HUDEP-2 (cell line): ENCODE measurements at regions not wholly inside any gene's neighbourhood (a gene's known extent, or its start where the extent isn't known, plus 50 kb on each side); places are given as distances from the start of the nearest gene placed in this dataset.
"Not testable (repeated sequence)": the region's sequence is repeated elsewhere in the genome, so short reads cannot be mapped to it uniquely, and the experiment has no call there.

Experiments used
- DNase-seq, 76 experiments: peaks; one replicate each; lab custom pipeline; 2025; ENCODE audit not compliant: unreplicated experiment in 76 of 76; lab: John Stamatoyannopoulos, UW

GRCh38 chr4:188372058-188372457 is 232.8 kb downstream of the TRIML1 start:
- DNase-seq: no peak

- no peak for DNase-seq
Measured at GRCh38 chr4:188372829-188373228, 233.6 kb downstream of the TRIML1 start.

GRCh38 chr4:188374871-188375270 is 235.6 kb downstream of the TRIML1 start:
- no peak for DNase-seq

- no peak for DNase-seq
Measured at GRCh38 chr4:188377816-188378215, 238.6 kb downstream of the TRIML1 start.

- no peak for DNase-seq
Measured at GRCh38 chr4:188383180-188383579, 243.9 kb downstream of the TRIML1 start.

GRCh38 chr4:188387179-188387791 is 248.0 kb downstream of the TRIML1 start:
- no peak for DNase-seq

- DNase-seq: not testable (repeated sequence)
Measured at GRCh38 chr4:188391349-188391748, 252.1 kb downstream of the TRIML1 start.

GRCh38 chr4:188396037-188396436 is 256.8 kb downstream of the TRIML1 start:
- DNase-seq: no peak

- DNase-seq: no peak
Measured at GRCh38 chr4:188399834-188400233, 260.6 kb downstream of the TRIML1 start.

- DNase-seq: no peak
Measured at GRCh38 chr4:188400451-188400850, 261.2 kb downstream of the TRIML1 start.

GRCh38 chr4:188403272-188403671 is 264.0 kb downstream of the TRIML1 start:
- no peak for DNase-seq

- DNase-seq: not testable (repeated sequence)
Measured at GRCh38 chr4:188405071-188405835, 266.0 kb downstream of the TRIML1 start.

GRCh38 chr4:188408244-188409030 is 269.2 kb downstream of the TRIML1 start:
- no peak for DNase-seq

- DNase-seq: no peak
Measured at GRCh38 chr4:188409851-188410250, 270.6 kb downstream of the TRIML1 start.

GRCh38 chr4:188411805-188412204 is 272.6 kb downstream of the TRIML1 start:
- no peak for DNase-seq

- DNase-seq: no peak
Measured at GRCh38 chr4:188412499-188412898, 273.3 kb downstream of the TRIML1 start.

- DNase-seq: no peak
Measured at GRCh38 chr4:188414441-188414840, 275.2 kb downstream of the TRIML1 start.

GRCh38 chr4:188417181-188417580 is 277.9 kb downstream of the TRIML1 start:
- DNase-seq: no peak

GRCh38 chr4:188423039-188423438 is 283.8 kb downstream of the TRIML1 start:
- DNase-seq: no peak

- no peak for DNase-seq
Measured at GRCh38 chr4:188428935-188429334, 289.7 kb downstream of the TRIML1 start.

- no peak for DNase-seq
Measured at GRCh38 chr4:188429965-188430364, 290.7 kb downstream of the TRIML1 start.

- DNase-seq: no peak
Measured at GRCh38 chr4:188430384-188430783, 291.1 kb downstream of the TRIML1 start.
